H9 (cell line): ENCODE measurements at regions not wholly inside any gene's neighbourhood (a gene's known extent, or its start where the extent isn't known, plus 50 kb on each side); places are given as distances from the start of the nearest gene placed in this dataset.
"Not testable (repeated sequence)": the region's sequence is repeated elsewhere in the genome, so short reads cannot be mapped to it uniquely, and the experiment has no call there.

ENCODE experiments used
- DNase-seq: peaks from one replicate; pipeline ENCODE4 v3.0.0-alpha.2; 2017
- H2AFZ ChIP-seq: one replicate; pipeline ENCODE4 v1.6.1; 2013; ENCODE audit warnings: mild to moderate bottlenecking, low read length, control low read depth, moderate library complexity
- H2AK5ac ChIP-seq: 2 replicates; pipeline ENCODE4 v1.6.1; 2013; ENCODE audit warnings: low read length, control low read depth, mixed read lengths; ENCODE audit not compliant: insufficient read length
- H2BK120ac ChIP-seq: one replicate; pipeline ENCODE4 v1.6.1; 2013; ENCODE audit warnings: low read depth, mild to moderate bottlenecking, low read length, control low read depth, inconsistent platforms; ENCODE audit not compliant: poor library complexity, severe bottlenecking
- H2BK12ac ChIP-seq: 2 replicates; pipeline ENCODE4 v1.6.1; 2013; ENCODE audit warnings: low read length, control low read depth, mixed read lengths, low read depth; ENCODE audit not compliant: insufficient read length
- H2BK15ac ChIP-seq: 2 replicates; pipeline ENCODE4 v1.6.1; 2013; ENCODE audit warnings: low read depth, low read length, control low read depth
- H2BK20ac ChIP-seq: one replicate; pipeline ENCODE4 v1.6.1; 2013; ENCODE audit warnings: low read depth, mild to moderate bottlenecking, low read length, control low read depth, inconsistent platforms; ENCODE audit not compliant: poor library complexity, severe bottlenecking
- H2BK5ac ChIP-seq: 2 replicates; pipeline ENCODE4 v1.6.1; 2013; ENCODE audit warnings: low read length, control low read depth, mixed read lengths; ENCODE audit not compliant: insufficient read length
- H3K14ac ChIP-seq: 2 replicates; pipeline ENCODE4 v1.6.1; 2013; ENCODE audit warnings: low read length, control low read depth; ENCODE audit not compliant: insufficient read depth
- H3K18ac ChIP-seq: 2 replicates; pipeline ENCODE4 v1.6.1; 2013; ENCODE audit warnings: low read depth, mild to moderate bottlenecking, mixed read lengths, low read length, control low read depth; ENCODE audit not compliant: insufficient read length
- H3K23ac ChIP-seq: 2 replicates; pipeline ENCODE4 v1.6.1; 2013; ENCODE audit warnings: low read length, control low read depth, mixed read lengths, low read depth; ENCODE audit not compliant: insufficient read length
- H3K23me2 ChIP-seq: 2 replicates; pipeline ENCODE4 v1.6.1; 2013; ENCODE audit warnings: low read depth, mild to moderate bottlenecking, mixed read lengths, low read length, control low read depth; ENCODE audit not compliant: insufficient read length, poor library complexity, severe bottlenecking
- H3K27ac ChIP-seq: 2 replicates; pipeline ENCODE4 v1.5.1; 2013; ENCODE audit warnings: low read length, control low read depth, mixed read lengths, low read depth; ENCODE audit not compliant: insufficient read length
- H3K27me3 ChIP-seq: 2 replicates; pipeline ENCODE4 v1.6.1; 2013; ENCODE audit warnings: low read length, control low read depth, inconsistent platforms; ENCODE audit not compliant: insufficient read depth
- H3K4ac ChIP-seq: 2 replicates; pipeline ENCODE4 v1.6.1; 2013; ENCODE audit warnings: low read depth, mild to moderate bottlenecking, control low read depth, inconsistent platforms, low read length, moderate library complexity
- H3K4me1 ChIP-seq: 2 replicates; pipeline ENCODE4 v1.6.1; 2013; ENCODE audit warnings: low read length, control low read depth, inconsistent platforms; ENCODE audit not compliant: insufficient read depth
- H3K4me2 ChIP-seq: 2 replicates; pipeline ENCODE4 v1.6.1; 2013; ENCODE audit warnings: low read length, control low read depth, mixed read lengths; ENCODE audit not compliant: insufficient read length, insufficient read depth
- H3K56ac ChIP-seq: 2 replicates; pipeline ENCODE4 v1.6.1; 2013; ENCODE audit warnings: low read depth, mild to moderate bottlenecking, mixed read lengths, low read length, control low read depth; ENCODE audit not compliant: insufficient read length
- H3K79me1 ChIP-seq: 2 replicates; pipeline ENCODE4 v1.6.1; 2013; ENCODE audit warnings: low read depth, mild to moderate bottlenecking, moderate library complexity, low read length, control low read depth, inconsistent platforms; ENCODE audit not compliant: insufficient read depth, poor library complexity, severe bottlenecking
- H3K79me2 ChIP-seq: 2 replicates; pipeline ENCODE4 v1.6.1; 2013; ENCODE audit warnings: low read length, control low read depth, inconsistent platforms; ENCODE audit not compliant: insufficient read depth
- H3K9ac ChIP-seq: 2 replicates; pipeline ENCODE4 v1.6.1; 2013; ENCODE audit warnings: low read length, control low read depth, mixed read lengths; ENCODE audit not compliant: insufficient read length; ENCODE audit errors: extremely low read depth
- H3K9me3 ChIP-seq: one replicate; pipeline ENCODE4 v1.6.1; 2013; ENCODE audit warnings: low read depth, low read length, inconsistent platforms; ENCODE audit not compliant: control insufficient read depth
- H3T11ph ChIP-seq: one replicate; pipeline ENCODE4 v1.6.1; 2013; ENCODE audit warnings: mild to moderate bottlenecking, low read length, control low read depth, inconsistent platforms
- H4K20me1 ChIP-seq: one replicate; pipeline ENCODE4 v1.6.1; 2013; ENCODE audit not compliant: control insufficient read depth, insufficient read length, insufficient read depth
- H4K5ac ChIP-seq: 2 replicates; pipeline ENCODE4 v1.6.1; 2013; ENCODE audit warnings: low read depth, mild to moderate bottlenecking, mixed read lengths, low read length, control low read depth; ENCODE audit not compliant: insufficient read length
- H4K8ac ChIP-seq: replicated peaks from 2 replicates; pipeline ENCODE4 v1.6.1; 2013; ENCODE audit warnings: low read length, control low read depth, mixed read lengths, low read depth; ENCODE audit not compliant: insufficient read length
- H4K91ac ChIP-seq: 2 replicates; pipeline ENCODE4 v1.6.1; 2013; ENCODE audit warnings: low read depth, mild to moderate bottlenecking, moderate library complexity, mixed read lengths, low read length, control low read depth; ENCODE audit not compliant: insufficient read length
- H3K27ac Mint-ChIP-seq, 3 experiments: 2 replicates in 2 of 3; 3 replicates in 1 of 3; pipeline ENCODE4 v1.8.0; 2020 to 2021; ENCODE audit warnings: mixed read lengths in 3 of 3, mild to moderate bottlenecking in 1 of 3, moderate library complexity in 1 of 3
- H3K27me3 Mint-ChIP-seq: 2 replicates; pipeline ENCODE4 v1.8.0; 2021; ENCODE audit warnings: low read depth, mild to moderate bottlenecking, moderate library complexity, mixed read lengths
- H3K36me3 Mint-ChIP-seq, 3 experiments: 2 replicates in 2 of 3; 3 replicates in 1 of 3; pipeline ENCODE4 v1.8.0; 2020 to 2021; ENCODE audit warnings: low read depth in 3 of 3, mixed read lengths in 3 of 3; ENCODE audit not compliant: insufficient read depth in 1 of 3
- H3K4me1 Mint-ChIP-seq, 2 experiments: 2 replicates each; pipeline ENCODE4 v1.8.0; 2020; ENCODE audit warnings: mixed read lengths in 2 of 2
- H3K4me3 Mint-ChIP-seq, 2 experiments: 2 replicates in 1 of 2; 3 replicates in 1 of 2; pipeline ENCODE4 v1.8.0; 2020 to 2021; ENCODE audit warnings: mild to moderate bottlenecking in 2 of 2, mixed read lengths in 2 of 2, moderate library complexity in 1 of 2
- H3K9me3 Mint-ChIP-seq, 2 experiments: 2 replicates in 1 of 2; 3 replicates in 1 of 2; pipeline ENCODE4 v1.8.0; 2020; ENCODE audit warnings: mild to moderate bottlenecking in 2 of 2, mixed read lengths in 2 of 2, moderate library complexity in 1 of 2
- WGBS: extraction: QIAGEN DNeasy Blood & Tissue Kit; methylation state at CpG from one replicate; pipeline ENCODE4 v1.1.7; 2013; ENCODE audit warnings: missing lambda C conversion rate, low lambda C conversion rate, mixed read lengths; ENCODE audit not compliant: insufficient read length; ENCODE audit errors: extremely low coverage; 5-methylcytosine and 5-hydroxymethylcytosine counted together
- TF ChIP-seq, protein P1 (sequence below): fragments of 200-600 bp; sonication (generic); conservative IDR thresholded peaks from 3 replicates; pipeline ENCODE4 v1.8.0; 2021; ENCODE audit warnings: antibody characterized with exemption, mild to moderate bottlenecking

DNA sequence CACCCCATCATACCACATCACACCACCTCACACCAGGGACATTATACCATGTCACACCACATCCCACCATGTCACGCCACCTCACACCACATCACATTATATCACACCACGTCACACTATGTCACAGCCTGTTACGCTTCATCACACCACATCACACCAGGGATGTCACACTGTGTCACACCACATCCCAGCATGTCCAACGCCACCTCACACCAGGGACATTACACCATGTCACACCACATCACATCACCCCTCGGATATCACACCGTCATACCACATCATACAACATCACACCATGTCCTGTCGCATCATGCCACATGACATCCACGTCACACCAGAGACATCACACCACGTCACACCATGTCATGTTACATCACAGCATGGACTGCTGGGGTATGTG is 235.5 kb downstream of the TMEM121 start:
- no peak overlapping the region for H3K18ac ChIP-seq
- Mint-ChIP-seq H3K9me3 (peaks cover 60 to 65% of the 10 kb centered on the region in 2 experiments), H3K27ac (no peak overlapping the region), H3K36me3 (peaks cover 16 to 24% (median 17%) of the 10 kb centered on the region in 3 experiments), H3K27me3 (no peaks in the 10 kb centered on the region; the same call in 1 of the 2 replicates), H3K4me1 (no peaks in the 10 kb centered on the region), H3K4me3 (peak overlapping the region in 1 of 2 experiments; percentile 1; a peak in 1 of 5 replicates)
- H4K8ac ChIP-seq: no peak overlapping the region
- no peaks in the 10 kb centered on the region for H3K79me2 ChIP-seq
- H2BK20ac ChIP-seq: no peak overlapping the region
- no peak overlapping the region for H3K9ac ChIP-seq
- no peak overlapping the region for H3K27ac ChIP-seq
- no peak overlapping the region for H3K56ac ChIP-seq
- H3K27me3 ChIP-seq: no peaks in the 10 kb centered on the region
- no peak overlapping the region for H2AFZ ChIP-seq
- H2BK15ac ChIP-seq: no peak overlapping the region
- no peak overlapping the region for H3K4me2 ChIP-seq
- no peak overlapping the region for H4K91ac ChIP-seq
- no peak overlapping the region for H3T11ph ChIP-seq
- H4K20me1 ChIP-seq: no peaks in the 10 kb centered on the region
- no peak overlapping the region for H4K5ac ChIP-seq
- no peak overlapping the region for H2BK120ac ChIP-seq
- H3K79me1 ChIP-seq: no peaks in the 10 kb centered on the region
- no peak overlapping the region for H3K23ac ChIP-seq
- no peak overlapping the region for H3K4ac ChIP-seq
- no peak overlapping the region for H3K14ac ChIP-seq
- H2BK12ac ChIP-seq: no peak overlapping the region
- no peaks in the 10 kb centered on the region for H3K23me2 ChIP-seq
- TF ChIP-seq, protein P1, sequence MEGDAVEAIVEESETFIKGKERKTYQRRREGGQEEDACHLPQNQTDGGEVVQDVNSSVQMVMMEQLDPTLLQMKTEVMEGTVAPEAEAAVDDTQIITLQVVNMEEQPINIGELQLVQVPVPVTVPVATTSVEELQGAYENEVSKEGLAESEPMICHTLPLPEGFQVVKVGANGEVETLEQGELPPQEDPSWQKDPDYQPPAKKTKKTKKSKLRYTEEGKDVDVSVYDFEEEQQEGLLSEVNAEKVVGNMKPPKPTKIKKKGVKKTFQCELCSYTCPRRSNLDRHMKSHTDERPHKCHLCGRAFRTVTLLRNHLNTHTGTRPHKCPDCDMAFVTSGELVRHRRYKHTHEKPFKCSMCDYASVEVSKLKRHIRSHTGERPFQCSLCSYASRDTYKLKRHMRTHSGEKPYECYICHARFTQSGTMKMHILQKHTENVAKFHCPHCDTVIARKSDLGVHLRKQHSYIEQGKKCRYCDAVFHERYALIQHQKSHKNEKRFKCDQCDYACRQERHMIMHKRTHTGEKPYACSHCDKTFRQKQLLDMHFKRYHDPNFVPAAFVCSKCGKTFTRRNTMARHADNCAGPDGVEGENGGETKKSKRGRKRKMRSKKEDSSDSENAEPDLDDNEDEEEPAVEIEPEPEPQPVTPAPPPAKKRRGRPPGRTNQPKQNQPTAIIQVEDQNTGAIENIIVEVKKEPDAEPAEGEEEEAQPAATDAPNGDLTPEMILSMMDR: no peak
- H2AK5ac ChIP-seq: no peak overlapping the region
- DNase-seq: no peak
- H3K9me3 ChIP-seq: peaks cover 48% of the 10 kb centered on the region
- H2BK5ac ChIP-seq: no peak overlapping the region
- 100% methylated on average over 1 of the region's 9 CpGs for WGBS
- no peaks in the 10 kb centered on the region for H3K4me1 ChIP-seq

DNA sequence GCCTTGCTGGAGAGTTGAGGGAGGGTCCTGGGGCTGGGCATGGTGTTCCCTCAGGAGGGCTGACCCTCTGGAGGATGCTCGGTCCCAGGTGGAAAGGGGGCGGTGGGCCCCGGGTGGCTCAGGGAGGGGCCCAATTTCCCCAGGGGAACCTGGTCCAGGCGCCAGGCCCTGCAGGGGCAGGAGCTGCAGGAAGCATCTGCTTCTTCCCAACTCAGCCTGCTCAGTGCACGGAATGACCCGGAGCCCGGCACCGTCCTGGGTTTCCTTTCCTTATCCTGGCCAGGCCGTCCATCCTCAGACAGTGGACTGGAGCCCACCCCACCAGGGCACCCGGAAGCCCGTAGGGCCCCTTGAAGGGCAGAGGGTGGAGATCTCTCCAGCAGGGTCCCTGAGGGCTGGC is 235.9 kb downstream of the TMEM121 start:
- H3K27ac ChIP-seq, H2BK12ac ChIP-seq, H2BK5ac ChIP-seq, H3K79me2 ChIP-seq, H2AK5ac ChIP-seq, H3K79me1 ChIP-seq, H3K4me1 ChIP-seq, H3K27ac Mint-ChIP-seq, H3K14ac ChIP-seq, H3K4me3 Mint-ChIP-seq, H2BK120ac ChIP-seq, H3K4ac ChIP-seq, H4K5ac ChIP-seq, H2BK20ac ChIP-seq, H3K4me1 Mint-ChIP-seq, DNase-seq, H3K23me2 ChIP-seq, H3K18ac ChIP-seq, H3K27me3 Mint-ChIP-seq, H2BK15ac ChIP-seq, H4K91ac ChIP-seq, H3K23ac ChIP-seq, H3T11ph ChIP-seq, H3K9ac ChIP-seq, H4K20me1 ChIP-seq, H3K56ac ChIP-seq, H2AFZ ChIP-seq, H3K4me2 ChIP-seq, H3K27me3 ChIP-seq, H4K8ac ChIP-seq: not testable (repeated sequence)
- H3K9me3 Mint-ChIP-seq: peaks cover 60 to 65% of the 10 kb centered on the region in 2 experiments
- H3K36me3 Mint-ChIP-seq: peaks cover 16 to 21% (median 17%) of the 10 kb centered on the region in 3 experiments
- WGBS: no CpG with 5 or more reads among the region's 11 CpGs
- H3K9me3 ChIP-seq: peaks cover 52% of the 10 kb centered on the region
